ENCODE measurements at regions not wholly inside any gene's neighbourhood (a gene's known extent, or its start where the extent isn't known, plus 50 kb on each side); places are given as distances from the start of the nearest gene placed in this dataset.

DNA sequence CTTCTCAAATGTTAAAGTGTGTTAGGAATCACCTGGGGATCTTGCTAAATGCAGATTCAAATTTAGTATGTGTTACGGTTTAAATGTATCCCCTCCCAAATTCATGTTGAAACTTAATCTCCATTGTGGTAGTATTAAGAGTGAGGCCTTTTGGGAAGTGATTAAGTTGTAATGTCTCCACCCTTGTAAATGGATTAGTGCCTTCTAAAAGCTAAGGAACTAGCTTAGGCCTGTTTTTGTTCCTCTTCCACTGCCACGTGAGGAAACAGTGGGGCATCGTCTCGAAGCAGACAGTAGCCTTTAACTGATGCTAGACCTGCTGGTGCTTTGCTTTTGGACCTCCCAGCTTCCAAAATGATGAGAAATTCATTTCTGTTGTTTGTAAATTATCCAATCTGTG lies 52.3 kb upstream of the SEMA3D start:
- TF ChIP-seq EP300 (IDR thresholded peaks at IDR 0.05) (no peak), CTCF (IDR thresholded peaks at IDR 0.05) (no peak)
